A204.1 (cell line): ENCODE measurements at regions not wholly inside any gene's neighbourhood (a gene's known extent, or its start where the extent isn't known, plus 50 kb on each side); places are given as distances from the start of the nearest gene placed in this dataset.

Experiments
- FAIRE-seq: peaks from 2 replicates; lab custom pipeline; 2012; peaks lifted over from hg19 to GRCh38; lab: Jason Lieb, UNC

- no peak for FAIRE-seq
Measured at GRCh38 chr16:65306722-65307121, 184.9 kb upstream of the CDH11 start.

DNA sequence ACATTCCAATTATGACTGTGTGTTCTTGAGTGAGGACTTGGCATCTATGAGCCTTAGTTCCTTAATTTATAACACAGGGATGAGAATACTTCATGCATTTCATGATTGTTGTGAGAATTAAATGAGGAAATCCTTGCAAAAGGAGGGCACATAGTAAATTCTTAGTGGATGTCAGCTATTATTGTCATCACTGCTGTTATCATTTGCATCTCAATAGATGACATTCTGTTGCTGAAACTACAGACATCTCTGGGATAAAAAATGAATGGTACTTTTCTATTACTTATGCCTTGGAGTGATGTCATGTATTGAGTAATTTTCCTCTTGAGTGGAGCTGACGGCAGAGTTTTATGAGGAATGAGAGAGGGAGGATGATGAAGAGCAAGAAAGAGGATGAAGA lies 184.4 kb upstream of the CDH11 start:
- no peak for FAIRE-seq

DNA sequence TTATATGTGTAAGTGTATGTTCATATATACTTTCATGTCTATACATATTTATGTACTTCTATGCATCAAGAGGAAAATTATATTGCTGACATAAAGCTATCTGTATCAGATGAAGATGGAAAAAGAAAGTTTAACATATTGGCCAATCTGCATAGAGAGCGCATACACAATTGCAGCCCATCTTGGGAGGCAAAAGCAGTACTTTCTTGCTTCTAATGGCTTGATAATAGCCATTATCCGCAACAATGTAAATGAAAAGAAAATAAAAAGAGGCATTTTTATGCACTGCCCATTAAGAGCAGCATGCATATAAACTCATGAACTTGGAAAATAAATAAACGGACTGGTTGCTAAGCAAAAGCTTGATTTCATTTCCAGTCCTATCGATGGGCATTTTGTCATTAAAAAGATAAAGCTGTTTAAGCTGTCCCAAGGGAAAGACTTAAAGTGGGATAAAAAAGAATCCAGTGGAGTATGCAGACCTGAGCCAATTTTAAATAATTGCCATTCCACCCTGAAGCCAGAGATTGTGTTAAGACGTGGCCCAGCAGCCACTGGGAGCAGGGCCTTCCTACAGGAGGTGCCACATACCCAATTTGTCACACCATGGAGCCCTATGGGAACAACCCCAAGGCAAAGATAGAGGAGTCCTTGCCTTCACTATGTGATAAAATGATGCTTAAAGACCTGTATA lies 183.6 kb upstream of the CDH11 start:
- no peak for FAIRE-seq

DNA sequence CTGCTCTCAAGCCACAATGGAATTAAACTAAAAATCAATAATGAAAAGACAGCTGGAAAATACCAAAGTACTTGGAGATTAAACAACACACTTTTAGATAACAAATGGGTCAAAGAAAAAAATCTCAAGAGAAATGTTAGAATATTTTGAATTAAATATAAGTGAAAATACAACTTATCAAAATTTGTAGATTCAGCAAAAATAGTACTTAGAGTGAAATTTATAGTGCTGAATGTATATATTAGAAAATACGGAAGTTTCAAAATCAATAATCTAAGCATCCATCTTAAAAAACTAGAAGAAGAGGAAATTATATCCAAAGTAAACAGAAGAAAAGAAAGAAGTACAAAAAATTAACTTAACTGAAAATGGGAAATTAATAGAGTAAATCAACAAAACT lies 179.2 kb upstream of the CDH11 start:
- no peak for FAIRE-seq

DNA sequence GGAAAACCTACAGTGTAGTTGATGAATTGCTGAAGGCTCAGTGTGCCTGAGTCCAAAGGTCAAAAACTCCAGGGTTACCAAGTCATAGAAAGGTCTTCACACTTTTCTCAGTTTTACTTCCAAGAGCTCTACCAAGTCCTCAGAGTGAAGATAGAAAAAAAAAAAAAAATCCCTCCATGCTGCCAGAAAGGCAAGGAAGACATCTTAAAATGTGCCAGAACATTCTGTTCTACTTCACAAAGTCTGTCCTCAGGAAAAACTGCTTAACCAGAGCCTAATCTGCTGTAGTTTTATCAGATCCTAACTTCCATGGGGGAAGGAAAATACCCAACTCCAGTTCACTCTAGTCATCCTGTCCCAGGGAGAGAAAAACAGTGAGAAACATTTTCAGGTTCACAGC lies 175.6 kb upstream of the CDH11 start:
- no peak for FAIRE-seq

GRCh38 chr16:65295527-65295926 lies 173.7 kb upstream of the CDH11 start:
- FAIRE-seq, result no peak

- no peak for FAIRE-seq
Measured at GRCh38 chr16:65294708-65295107, 172.8 kb upstream of the CDH11 start.

- no peak for FAIRE-seq
Measured at GRCh38 chr16:65294165-65294564, 172.3 kb upstream of the CDH11 start.

GRCh38 chr16:65289022-65289421 lies 167.2 kb upstream of the CDH11 start:
- no peak for FAIRE-seq

DNA sequence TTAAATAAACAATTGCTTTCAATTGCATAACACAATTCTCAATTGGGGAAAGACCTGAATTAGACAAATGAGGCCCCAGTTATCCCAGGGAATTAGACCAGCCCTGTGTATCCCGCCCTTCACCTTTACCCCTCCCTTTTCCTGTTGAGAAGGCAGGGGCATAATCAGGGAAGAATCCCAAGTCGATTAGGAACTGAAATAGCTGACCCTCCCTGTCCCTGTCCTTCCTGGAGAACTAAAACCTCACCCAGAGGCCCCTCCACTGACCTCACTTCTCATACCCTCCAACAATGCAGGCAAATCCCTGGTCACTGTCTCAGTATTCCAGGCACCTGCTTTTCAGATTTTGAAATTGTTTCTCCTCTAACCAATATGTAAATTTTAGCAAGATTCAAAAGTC lies 165.4 kb upstream of the CDH11 start:
- FAIRE-seq, result no peak

DNA sequence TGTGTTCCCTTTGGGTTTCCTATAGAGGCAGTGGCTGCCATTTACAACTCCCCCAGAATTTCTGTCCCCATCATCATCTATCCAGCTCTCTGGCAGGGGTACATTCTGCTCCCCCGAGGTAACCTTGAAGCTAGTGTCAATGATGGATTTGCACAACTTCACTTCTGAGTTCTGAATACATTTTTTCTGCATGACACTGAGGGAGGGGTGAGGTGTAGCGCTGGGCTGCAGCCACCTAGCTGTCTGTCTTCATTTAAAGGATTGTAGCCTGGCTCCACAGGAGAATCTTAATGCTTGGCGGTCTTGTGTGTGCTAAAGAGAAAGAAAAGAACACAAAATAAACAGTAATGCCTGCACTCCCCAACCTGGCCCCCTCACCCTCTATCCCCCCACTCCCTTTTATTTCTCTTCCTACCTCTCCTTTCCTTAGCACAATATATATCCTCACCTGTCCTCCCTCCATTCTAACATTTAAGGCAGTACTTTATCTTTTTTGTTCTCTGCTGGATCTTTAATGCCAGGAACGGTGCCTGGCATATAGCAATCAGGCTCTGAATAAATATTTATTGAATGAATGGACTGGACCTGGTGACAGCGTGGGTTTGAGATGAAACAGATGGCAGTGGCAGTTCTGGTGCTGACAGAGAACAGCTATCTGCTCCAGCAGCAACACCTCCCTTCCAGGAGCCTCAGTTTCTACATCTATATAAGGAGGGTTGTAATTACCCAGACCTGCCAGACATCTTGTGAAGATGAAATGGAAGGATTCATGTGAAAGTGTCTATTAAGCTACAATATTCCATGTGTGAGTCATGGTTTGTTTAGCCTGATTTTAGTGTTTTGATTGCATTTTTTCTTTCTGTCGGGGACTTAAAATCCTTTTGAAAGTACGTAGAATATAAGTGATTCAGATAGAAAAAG lies 163.5 kb upstream of the CDH11 start:
- no peak for FAIRE-seq

DNA sequence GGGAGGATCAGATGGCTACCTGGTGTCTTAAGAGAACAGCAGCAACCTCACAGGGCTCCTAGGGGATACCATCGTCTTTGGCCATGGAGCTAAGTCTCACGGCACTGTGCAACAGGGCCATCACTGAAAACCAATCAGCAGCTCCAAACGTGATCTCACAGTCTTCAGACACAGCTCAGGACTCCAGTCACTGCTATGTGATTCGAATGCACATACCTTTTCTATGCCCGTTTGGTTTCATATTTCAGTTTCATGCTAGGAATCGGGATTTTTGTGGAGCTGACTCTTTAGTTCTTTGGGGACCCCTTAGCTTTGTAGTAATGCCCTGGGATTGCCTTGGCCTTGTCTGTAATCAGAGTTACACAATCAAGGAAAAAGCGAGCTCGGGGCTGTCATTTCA lies 162.8 kb upstream of the CDH11 start:
- no peak for FAIRE-seq

GRCh38 chr16:65283181-65283651 lies 161.4 kb upstream of the CDH11 start:
- FAIRE-seq, result no peak

GRCh38 chr16:65281586-65281985 lies 159.7 kb upstream of the CDH11 start:
- no peak for FAIRE-seq

DNA sequence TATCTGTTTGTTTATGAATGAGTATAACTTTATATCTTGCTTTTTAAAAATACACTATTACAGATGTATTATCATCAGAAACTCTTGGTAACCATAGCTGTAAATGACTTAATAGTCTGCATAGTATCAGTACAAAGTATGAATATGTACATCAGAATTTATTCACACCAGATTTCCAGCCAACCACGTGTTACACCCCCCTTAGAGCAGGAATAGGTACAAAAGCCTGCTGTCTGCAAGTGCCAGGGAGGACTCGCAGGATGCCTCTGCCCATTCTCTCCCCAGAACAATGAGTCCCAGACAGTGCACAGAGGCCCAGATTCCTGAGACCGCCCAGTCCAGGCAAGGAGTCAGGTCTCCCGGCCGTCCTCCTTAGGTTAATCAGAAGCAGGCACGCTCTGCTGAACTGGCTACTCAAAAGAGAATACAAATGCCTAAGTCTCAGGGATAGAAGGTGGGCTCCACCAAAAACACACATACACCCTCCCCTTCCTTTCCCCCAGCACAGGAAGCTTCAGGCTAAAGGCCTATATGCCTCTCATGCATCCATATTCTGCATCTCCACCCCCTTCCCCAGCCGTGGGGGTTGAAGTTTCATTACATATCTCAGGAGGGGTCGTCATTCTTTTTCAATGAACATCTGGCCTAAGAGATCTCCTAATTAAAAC lies 159.1 kb upstream of the CDH11 start:
- no peak for FAIRE-seq

DNA sequence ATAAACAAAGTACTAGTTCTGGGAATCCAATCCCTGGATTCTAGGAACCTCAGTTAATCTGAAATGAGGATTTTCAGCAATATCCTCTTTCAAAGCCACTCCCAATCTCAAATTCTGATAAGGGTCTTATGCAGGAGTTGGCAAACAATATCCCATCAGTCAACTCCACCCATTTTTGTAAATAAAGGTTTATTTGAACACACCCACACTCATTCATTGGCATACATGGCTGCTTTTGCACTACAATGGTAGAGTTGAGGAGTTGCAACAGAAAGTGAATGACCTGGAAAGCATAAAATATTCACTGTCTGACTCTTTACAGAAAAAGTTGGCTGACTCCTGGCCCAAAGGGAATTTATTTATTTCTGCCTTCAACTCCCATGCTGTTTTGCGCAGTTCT lies 157.7 kb upstream of the CDH11 start:
- no peak for FAIRE-seq

DNA sequence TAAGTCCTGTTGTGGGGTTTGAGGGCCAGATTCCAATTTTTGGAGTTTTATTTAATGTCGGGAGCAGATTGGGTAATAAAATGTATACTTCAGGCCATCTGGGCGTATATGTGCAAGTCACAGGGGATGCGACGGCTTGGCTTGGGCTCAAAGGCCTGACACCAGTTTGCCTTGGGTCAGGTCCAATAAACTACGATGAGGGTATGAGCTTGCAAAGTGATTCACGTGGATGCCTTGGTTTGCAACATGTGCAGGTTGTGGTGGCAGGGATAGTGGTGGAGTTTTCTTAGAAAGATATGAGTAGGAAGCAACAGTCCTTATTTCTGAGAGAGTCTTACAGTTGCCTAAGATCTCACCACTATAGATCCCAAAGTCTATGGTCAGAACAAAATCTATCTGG lies 157.0 kb upstream of the CDH11 start:
- FAIRE-seq, result no peak

GRCh38 chr16:65274566-65274965 lies 152.7 kb upstream of the CDH11 start:
- FAIRE-seq, result no peak

- FAIRE-seq, result no peak
Measured at GRCh38 chr16:65272699-65273414, 151.0 kb upstream of the CDH11 start.

DNA sequence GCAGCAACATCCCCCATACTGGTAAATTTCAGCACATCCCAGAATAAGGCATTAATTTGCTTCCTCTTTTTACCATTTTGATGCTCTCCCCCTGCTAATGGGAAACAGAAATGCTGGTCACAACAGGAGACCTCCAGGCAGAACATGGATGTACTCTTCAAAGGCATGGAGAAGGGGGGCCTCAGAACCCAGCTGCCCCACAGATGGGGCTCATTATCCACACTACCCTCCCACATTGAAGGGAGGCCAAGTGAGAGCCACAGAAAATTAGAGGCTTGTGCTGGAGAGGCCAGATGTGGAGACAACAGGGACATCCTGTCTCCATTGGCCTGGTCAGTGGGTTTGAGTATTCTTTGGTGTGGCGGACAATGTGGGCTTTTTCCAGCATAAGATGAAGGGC lies 150.1 kb upstream of the CDH11 start:
- no peak for FAIRE-seq

DNA sequence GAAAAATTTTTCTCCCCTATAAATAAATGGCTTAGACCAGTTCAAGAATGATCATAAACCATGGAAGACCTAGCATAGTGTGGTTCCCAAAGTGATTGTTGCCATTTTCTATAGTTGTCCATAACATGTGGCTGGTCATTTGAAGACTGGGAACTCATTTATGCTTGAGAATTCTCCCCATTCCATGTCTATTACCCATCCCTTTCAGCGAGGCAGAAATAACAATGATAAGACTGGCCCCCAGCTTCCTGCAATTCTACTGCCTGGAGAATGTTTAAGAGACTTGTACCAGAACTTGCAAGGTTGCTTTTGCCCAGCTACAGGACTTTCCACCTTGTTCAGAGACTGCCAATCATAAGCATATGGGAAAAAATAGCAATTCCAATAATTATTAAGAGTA lies 146.5 kb upstream of the CDH11 start:
- FAIRE-seq, result no peak

DNA sequence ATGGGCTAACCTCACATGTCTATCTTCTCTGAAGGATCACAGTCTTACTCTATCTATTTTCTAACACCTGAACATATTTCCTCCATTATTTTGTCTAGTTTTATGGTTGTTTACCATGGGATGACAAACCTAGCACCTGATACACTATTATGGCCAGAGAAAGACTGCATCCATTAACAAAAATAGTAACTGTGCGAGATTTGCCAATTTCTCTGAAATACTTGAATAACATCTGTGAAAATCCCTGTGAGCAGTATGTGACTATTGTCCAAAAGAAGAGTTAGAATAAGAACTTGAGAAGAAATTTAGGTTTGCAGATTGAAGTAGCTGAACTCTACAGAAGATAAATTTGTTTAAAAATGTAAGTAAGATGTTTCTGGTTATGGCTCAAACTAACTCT lies 142.0 kb upstream of the CDH11 start:
- FAIRE-seq, result no peak
